ENCODE measurements at regions not wholly inside any gene's neighbourhood (a gene's known extent, or its start where the extent isn't known, plus 50 kb on each side); places are given as distances from the start of the nearest gene placed in this dataset.

- no peaks in the 10 kb centered on the region for H3K36me3 ChIP-seq
- no peak for TF ChIP-seq CTCF (IDR thresholded peaks at IDR 0.05)
- no peak for DNase-seq
- H3K4me3 ChIP-seq, result no peak overlapping the region
- intact Hi-C loops (cut with DNase I; ENCODE audit: low total_unique reads), result no loop called here
- H3K9me3 ChIP-seq, result no peaks in the 10 kb centered on the region
- H3K27ac ChIP-seq, result no peak overlapping the region
- no peaks in the 10 kb centered on the region for H3K27me3 ChIP-seq
- no peaks in the 10 kb centered on the region for H3K4me1 ChIP-seq
These were observed 123.7 kb downstream of the AQP4 start for GRCh38 chr18:26741758-26742157.

- no peak overlapping the region for H3K27ac ChIP-seq
- intact Hi-C loops (cut with DNase I; ENCODE audit: low total_unique reads), result no loop called here
- no peak for TF ChIP-seq CTCF (IDR thresholded peaks at IDR 0.05)
- no peaks in the 10 kb centered on the region for H3K4me1 ChIP-seq
- no peak for DNase-seq
- H3K4me3 ChIP-seq, result no peak overlapping the region
- H3K9me3 ChIP-seq, result no peaks in the 10 kb centered on the region
- no peaks in the 10 kb centered on the region for H3K36me3 ChIP-seq
- H3K27me3 ChIP-seq, result no peaks in the 10 kb centered on the region
These were observed 124.5 kb downstream of the AQP4 start for GRCh38 chr18:26741048-26741447.

- H3K4me1 ChIP-seq, result no peaks in the 10 kb centered on the region
- H3K9me3 ChIP-seq, result no peaks in the 10 kb centered on the region
- DNase-seq, result no peak
- TF ChIP-seq CTCF (IDR thresholded peaks at IDR 0.05), result no peak
- H3K27ac ChIP-seq, result no peak overlapping the region
- H3K27me3 ChIP-seq, result no peaks in the 10 kb centered on the region
- no peak overlapping the region for H3K4me3 ChIP-seq
- no peaks in the 10 kb centered on the region for H3K36me3 ChIP-seq
- intact Hi-C loops (cut with DNase I; ENCODE audit: low total_unique reads), result no loop called here
These were observed 125.1 kb downstream of the AQP4 start for GRCh38 chr18:26740396-26740795.

GRCh38 chr18:26738706-26739105 lies 126.8 kb downstream of the AQP4 start:
- H3K27me3 ChIP-seq, result no peaks in the 10 kb centered on the region
- H3K36me3 ChIP-seq, result no peaks in the 10 kb centered on the region
- no peak for TF ChIP-seq CTCF (IDR thresholded peaks at IDR 0.05)
- no peak overlapping the region for H3K27ac ChIP-seq
- intact Hi-C loops (cut with DNase I; ENCODE audit: low total_unique reads), result no loop called here
- no peaks in the 10 kb centered on the region for H3K4me1 ChIP-seq
- no peak overlapping the region for H3K4me3 ChIP-seq
- no peak for DNase-seq
- no peaks in the 10 kb centered on the region for H3K9me3 ChIP-seq

GRCh38 chr18:26736301-26736700 lies 129.2 kb downstream of the AQP4 start:
- no peaks in the 10 kb centered on the region for H3K36me3 ChIP-seq
- no peak overlapping the region for H3K27ac ChIP-seq
- DNase-seq, result no peak
- H3K4me3 ChIP-seq, result no peak overlapping the region
- H3K4me1 ChIP-seq, result no peaks in the 10 kb centered on the region
- intact Hi-C loops (cut with DNase I; ENCODE audit: low total_unique reads), result no loop called here
- no peak for TF ChIP-seq CTCF (IDR thresholded peaks at IDR 0.05)
- no peaks in the 10 kb centered on the region for H3K27me3 ChIP-seq
- no peaks in the 10 kb centered on the region for H3K9me3 ChIP-seq

- H3K27me3 ChIP-seq, result no peaks in the 10 kb centered on the region
- H3K36me3 ChIP-seq, result no peaks in the 10 kb centered on the region
- H3K9me3 ChIP-seq, result no peaks in the 10 kb centered on the region
- no peak overlapping the region for H3K4me3 ChIP-seq
- H3K4me1 ChIP-seq, result no peaks in the 10 kb centered on the region
- TF ChIP-seq CTCF (IDR thresholded peaks at IDR 0.05), result no peak
- H3K27ac ChIP-seq, result no peak overlapping the region
- no peak for DNase-seq
- intact Hi-C loops (cut with DNase I; ENCODE audit: low total_unique reads), result no loop called here
These were observed 130.7 kb downstream of the AQP4 start for GRCh38 chr18:26734760-26735159.
